H9 (cell line): ENCODE measurements at regions not wholly inside any gene's neighbourhood (a gene's known extent, or its start where the extent isn't known, plus 50 kb on each side); places are given as distances from the start of the nearest gene placed in this dataset.

ENCODE experiments used
- DNase-seq: peaks from one replicate; pipeline ENCODE4 v3.0.0-alpha.2; 2017
- H2AFZ ChIP-seq: one replicate; pipeline ENCODE4 v1.6.1; 2013; ENCODE audit warnings: mild to moderate bottlenecking, low read length, control low read depth, moderate library complexity
- H2AK5ac ChIP-seq: 2 replicates; pipeline ENCODE4 v1.6.1; 2013; ENCODE audit warnings: low read length, control low read depth, mixed read lengths; ENCODE audit not compliant: insufficient read length
- H2BK120ac ChIP-seq: one replicate; pipeline ENCODE4 v1.6.1; 2013; ENCODE audit warnings: low read depth, mild to moderate bottlenecking, low read length, control low read depth, inconsistent platforms; ENCODE audit not compliant: poor library complexity, severe bottlenecking
- H2BK12ac ChIP-seq: 2 replicates; pipeline ENCODE4 v1.6.1; 2013; ENCODE audit warnings: low read length, control low read depth, mixed read lengths, low read depth; ENCODE audit not compliant: insufficient read length
- H2BK15ac ChIP-seq: 2 replicates; pipeline ENCODE4 v1.6.1; 2013; ENCODE audit warnings: low read depth, low read length, control low read depth
- H2BK20ac ChIP-seq: one replicate; pipeline ENCODE4 v1.6.1; 2013; ENCODE audit warnings: low read depth, mild to moderate bottlenecking, low read length, control low read depth, inconsistent platforms; ENCODE audit not compliant: poor library complexity, severe bottlenecking
- H2BK5ac ChIP-seq: 2 replicates; pipeline ENCODE4 v1.6.1; 2013; ENCODE audit warnings: low read length, control low read depth, mixed read lengths; ENCODE audit not compliant: insufficient read length
- H3K14ac ChIP-seq: 2 replicates; pipeline ENCODE4 v1.6.1; 2013; ENCODE audit warnings: low read length, control low read depth; ENCODE audit not compliant: insufficient read depth
- H3K18ac ChIP-seq: 2 replicates; pipeline ENCODE4 v1.6.1; 2013; ENCODE audit warnings: low read depth, mild to moderate bottlenecking, mixed read lengths, low read length, control low read depth; ENCODE audit not compliant: insufficient read length
- H3K23ac ChIP-seq: 2 replicates; pipeline ENCODE4 v1.6.1; 2013; ENCODE audit warnings: low read length, control low read depth, mixed read lengths, low read depth; ENCODE audit not compliant: insufficient read length
- H3K23me2 ChIP-seq: 2 replicates; pipeline ENCODE4 v1.6.1; 2013; ENCODE audit warnings: low read depth, mild to moderate bottlenecking, mixed read lengths, low read length, control low read depth; ENCODE audit not compliant: insufficient read length, poor library complexity, severe bottlenecking
- H3K27ac ChIP-seq: 2 replicates; pipeline ENCODE4 v1.5.1; 2013; ENCODE audit warnings: low read length, control low read depth, mixed read lengths, low read depth; ENCODE audit not compliant: insufficient read length
- H3K27me3 ChIP-seq: 2 replicates; pipeline ENCODE4 v1.6.1; 2013; ENCODE audit warnings: low read length, control low read depth, inconsistent platforms; ENCODE audit not compliant: insufficient read depth
- H3K4ac ChIP-seq: 2 replicates; pipeline ENCODE4 v1.6.1; 2013; ENCODE audit warnings: low read depth, mild to moderate bottlenecking, control low read depth, inconsistent platforms, low read length, moderate library complexity
- H3K4me1 ChIP-seq: 2 replicates; pipeline ENCODE4 v1.6.1; 2013; ENCODE audit warnings: low read length, control low read depth, inconsistent platforms; ENCODE audit not compliant: insufficient read depth
- H3K4me2 ChIP-seq: 2 replicates; pipeline ENCODE4 v1.6.1; 2013; ENCODE audit warnings: low read length, control low read depth, mixed read lengths; ENCODE audit not compliant: insufficient read length, insufficient read depth
- H3K56ac ChIP-seq: 2 replicates; pipeline ENCODE4 v1.6.1; 2013; ENCODE audit warnings: low read depth, mild to moderate bottlenecking, mixed read lengths, low read length, control low read depth; ENCODE audit not compliant: insufficient read length
- H3K79me1 ChIP-seq: 2 replicates; pipeline ENCODE4 v1.6.1; 2013; ENCODE audit warnings: low read depth, mild to moderate bottlenecking, moderate library complexity, low read length, control low read depth, inconsistent platforms; ENCODE audit not compliant: insufficient read depth, poor library complexity, severe bottlenecking
- H3K79me2 ChIP-seq: 2 replicates; pipeline ENCODE4 v1.6.1; 2013; ENCODE audit warnings: low read length, control low read depth, inconsistent platforms; ENCODE audit not compliant: insufficient read depth
- H3K9ac ChIP-seq: 2 replicates; pipeline ENCODE4 v1.6.1; 2013; ENCODE audit warnings: low read length, control low read depth, mixed read lengths; ENCODE audit not compliant: insufficient read length; ENCODE audit errors: extremely low read depth
- H3K9me3 ChIP-seq: one replicate; pipeline ENCODE4 v1.6.1; 2013; ENCODE audit warnings: low read depth, low read length, inconsistent platforms; ENCODE audit not compliant: control insufficient read depth
- H3T11ph ChIP-seq: one replicate; pipeline ENCODE4 v1.6.1; 2013; ENCODE audit warnings: mild to moderate bottlenecking, low read length, control low read depth, inconsistent platforms
- H4K20me1 ChIP-seq: one replicate; pipeline ENCODE4 v1.6.1; 2013; ENCODE audit not compliant: control insufficient read depth, insufficient read length, insufficient read depth
- H4K5ac ChIP-seq: 2 replicates; pipeline ENCODE4 v1.6.1; 2013; ENCODE audit warnings: low read depth, mild to moderate bottlenecking, mixed read lengths, low read length, control low read depth; ENCODE audit not compliant: insufficient read length
- H4K8ac ChIP-seq: replicated peaks from 2 replicates; pipeline ENCODE4 v1.6.1; 2013; ENCODE audit warnings: low read length, control low read depth, mixed read lengths, low read depth; ENCODE audit not compliant: insufficient read length
- H4K91ac ChIP-seq: 2 replicates; pipeline ENCODE4 v1.6.1; 2013; ENCODE audit warnings: low read depth, mild to moderate bottlenecking, moderate library complexity, mixed read lengths, low read length, control low read depth; ENCODE audit not compliant: insufficient read length
- H3K27ac Mint-ChIP-seq, 3 experiments: 2 replicates in 2 of 3; 3 replicates in 1 of 3; pipeline ENCODE4 v1.8.0; 2020 to 2021; ENCODE audit warnings: mixed read lengths in 3 of 3, mild to moderate bottlenecking in 1 of 3, moderate library complexity in 1 of 3
- H3K27me3 Mint-ChIP-seq: 2 replicates; pipeline ENCODE4 v1.8.0; 2021; ENCODE audit warnings: low read depth, mild to moderate bottlenecking, moderate library complexity, mixed read lengths
- H3K36me3 Mint-ChIP-seq, 3 experiments: 2 replicates in 2 of 3; 3 replicates in 1 of 3; pipeline ENCODE4 v1.8.0; 2020 to 2021; ENCODE audit warnings: low read depth in 3 of 3, mixed read lengths in 3 of 3; ENCODE audit not compliant: insufficient read depth in 1 of 3
- H3K4me1 Mint-ChIP-seq, 2 experiments: 2 replicates each; pipeline ENCODE4 v1.8.0; 2020; ENCODE audit warnings: mixed read lengths in 2 of 2
- H3K4me3 Mint-ChIP-seq, 2 experiments: 2 replicates in 1 of 2; 3 replicates in 1 of 2; pipeline ENCODE4 v1.8.0; 2020 to 2021; ENCODE audit warnings: mild to moderate bottlenecking in 2 of 2, mixed read lengths in 2 of 2, moderate library complexity in 1 of 2
- H3K9me3 Mint-ChIP-seq, 2 experiments: 2 replicates in 1 of 2; 3 replicates in 1 of 2; pipeline ENCODE4 v1.8.0; 2020; ENCODE audit warnings: mild to moderate bottlenecking in 2 of 2, mixed read lengths in 2 of 2, moderate library complexity in 1 of 2
- CTCF ChIP-seq: fragments of 200-600 bp; sonication (generic); conservative IDR thresholded peaks from 3 replicates; pipeline ENCODE4 v1.8.0; 2021; ENCODE audit warnings: antibody characterized with exemption, mild to moderate bottlenecking
- WGBS: extraction: QIAGEN DNeasy Blood & Tissue Kit; methylation state at CpG from one replicate; pipeline ENCODE4 v1.1.7; 2013; ENCODE audit warnings: missing lambda C conversion rate, low lambda C conversion rate, mixed read lengths; ENCODE audit not compliant: insufficient read length; ENCODE audit errors: extremely low coverage; 5-methylcytosine and 5-hydroxymethylcytosine counted together

- no peak overlapping the region for H3K56ac ChIP-seq
- H3K4me1 Mint-ChIP-seq: no peaks in the 10 kb centered on the region
- no peaks in the 10 kb centered on the region for H3K79me2 ChIP-seq
- no peak overlapping the region for H3K27ac ChIP-seq
- H3K4ac ChIP-seq: no peak overlapping the region
- H3K4me2 ChIP-seq: no peak overlapping the region
- H2BK20ac ChIP-seq: no peak overlapping the region
- H2BK12ac ChIP-seq: no peak overlapping the region
- no peak overlapping the region for H3K18ac ChIP-seq
- peaks cover 12% of the 10 kb centered on the region for H3K27me3 Mint-ChIP-seq
- H3K36me3 Mint-ChIP-seq: no peaks in the 10 kb centered on the region
- no peaks in the 10 kb centered on the region for H3K79me1 ChIP-seq
- no CpG with 5 or more reads among the region's 7 CpGs for WGBS
- no peak overlapping the region for H3K23ac ChIP-seq
- no peak overlapping the region for H2BK120ac ChIP-seq
- H2BK15ac ChIP-seq: no peak overlapping the region
- no peak overlapping the region for H2AFZ ChIP-seq
- no peak overlapping the region for H3K14ac ChIP-seq
- no peak overlapping the region for H2BK5ac ChIP-seq
- H3T11ph ChIP-seq: no peak overlapping the region
- H4K8ac ChIP-seq: no peak overlapping the region
- H3K4me1 ChIP-seq: no peaks in the 10 kb centered on the region
- no peak overlapping the region for H4K5ac ChIP-seq
- H3K23me2 ChIP-seq: no peaks in the 10 kb centered on the region
- H3K9ac ChIP-seq: no peak overlapping the region
- peak; percentile 36; the same call in 2 of the 3 replicates for TF ChIP-seq CTCF
- no peak overlapping the region for H2AK5ac ChIP-seq
- no peaks in the 10 kb centered on the region for H4K20me1 ChIP-seq
- H3K27me3 ChIP-seq: no peaks in the 10 kb centered on the region
- no peak overlapping the region for H3K4me3 Mint-ChIP-seq
- H3K9me3 ChIP-seq: no peaks in the 10 kb centered on the region
- no peak overlapping the region for H4K91ac ChIP-seq
- DNase-seq: no peak
- no peak overlapping the region for H3K27ac Mint-ChIP-seq
- H3K9me3 Mint-ChIP-seq: no peaks in the 10 kb centered on the region
Observed at GRCh38 chr11:115103921-115104320, 400.3 kb downstream of the CADM1 start.
